Stomach (tissue), 4 donors: ENCODE measurements at regions not wholly inside any gene's neighbourhood (a gene's known extent, or its start where the extent isn't known, plus 50 kb on each side); places are given as distances from the start of the nearest gene placed in this dataset.

Experiments
- CTCF ChIP-seq, 7 experiments: fragments of 450-650 bp in 4 of 7; fragments of 200-600 bp in 3 of 7; sonication (generic) in 3 of 7; IDR thresholded peaks; one replicate each; pipeline ENCODE4 v1.5.1; 2016 to 2019; ENCODE audit warnings: antibody characterized with exemption in 7 of 7, control low read depth in 2 of 7, mild to moderate bottlenecking in 1 of 7
- POLR2A ChIP-seq, 4 donors: fragments of 450-650 bp; IDR thresholded peaks; one replicate each; pipeline ENCODE4 v1.6.1; 2016; ENCODE audit warnings: antibody characterized with exemption in 4 of 4, control low read depth in 2 of 4, mild to moderate bottlenecking in 1 of 4, moderate library complexity in 1 of 4

GRCh38 chr1:60809204-60809980 is 273.0 kb upstream of the NFIA start:
- TF ChIP-seq CTCF (IDR thresholded peaks at IDR 0.05) (no peak), POLR2A (IDR thresholded peaks at IDR 0.05) (no peak)
